Muscle layer of duodenum (tissue), 2 donors: ENCODE measurements at regions not wholly inside any gene's neighbourhood (a gene's known extent, or its start where the extent isn't known, plus 50 kb on each side); places are given as distances from the start of the nearest gene placed in this dataset.
"Not testable (repeated sequence)": the region's sequence is repeated elsewhere in the genome, so short reads cannot be mapped to it uniquely, and the experiment has no call there.

ENCODE experiments used
- H3K27ac ChIP-seq: one replicate; pipeline ENCODE4 v1.7.0; 2013; ENCODE audit warnings: mild to moderate bottlenecking, low read length
- H3K27me3 ChIP-seq: one replicate; pipeline ENCODE4 v1.7.0; 2013; ENCODE audit warnings: low read depth, mild to moderate bottlenecking, control low read depth, low read length
- H3K36me3 ChIP-seq, 2 donors: one replicate each; pipeline ENCODE4 v1.7.0; 2013; ENCODE audit warnings: low read length in 2 of 2, control low read depth in 1 of 2, mild to moderate bottlenecking in 1 of 2; ENCODE audit not compliant: insufficient read depth in 2 of 2, control insufficient read depth in 1 of 2
- H3K4me1 ChIP-seq, 2 donors: one replicate each; pipeline ENCODE4 v1.7.0; 2013; ENCODE audit warnings: low read length in 2 of 2, mild to moderate bottlenecking in 2 of 2, control low read depth in 1 of 2, moderate library complexity in 1 of 2; ENCODE audit not compliant: insufficient read depth in 2 of 2, control insufficient read depth in 1 of 2
- H3K4me3 ChIP-seq, 2 donors: one replicate each; pipeline ENCODE4 v1.7.0; 2013; ENCODE audit warnings: low read length in 2 of 2, low read depth in 1 of 2, mild to moderate bottlenecking in 1 of 2
- H3K9me3 ChIP-seq, 2 donors: one replicate each; pipeline ENCODE4 v1.7.0; 2013; ENCODE audit warnings: low read length in 2 of 2, control low read depth in 1 of 2, mild to moderate bottlenecking in 1 of 2; ENCODE audit not compliant: control insufficient read depth in 1 of 2
- donor health status: healthy.

- peaks cover 0 to 4% of the 10 kb centered on the region in 2 donors for H3K9me3 ChIP-seq
- no peak overlapping the region for H3K4me3 ChIP-seq
- no peaks in the 10 kb centered on the region for H3K36me3 ChIP-seq
- H3K27me3 ChIP-seq, result no peaks in the 10 kb centered on the region
- no peak overlapping the region for H3K27ac ChIP-seq
- H3K4me1 ChIP-seq, result no peaks in the 10 kb centered on the region
These were observed 872.9 kb downstream of the TAF11L14 start for GRCh38 chr5:18507114-18507513.

GRCh38 chr5:18517641-18518380 is 883.6 kb downstream of the TAF11L14 start:
- Histone ChIP-seq H3K9me3 (peaks cover 7 to 10% of the 10 kb centered on the region in 2 donors), H3K27ac (no peak overlapping the region), H3K36me3 (no peaks in the 10 kb centered on the region), H3K4me3 (no peak overlapping the region), H3K27me3 (no peaks in the 10 kb centered on the region), H3K4me1 (no peaks in the 10 kb centered on the region)

- H3K4me3 ChIP-seq, result no peak overlapping the region
- no peaks in the 10 kb centered on the region for H3K36me3 ChIP-seq
- no peaks in the 10 kb centered on the region for H3K27me3 ChIP-seq
- no peak overlapping the region for H3K27ac ChIP-seq
- no peaks in the 10 kb centered on the region for H3K4me1 ChIP-seq
- H3K9me3 ChIP-seq, result peaks cover 7 to 10% of the 10 kb centered on the region in 2 donors
These were observed 889.1 kb downstream of the TAF11L14 start for GRCh38 chr5:18523380-18523779.

- Histone ChIP-seq H3K27me3 (no peaks in the 10 kb centered on the region), H3K27ac (no peak overlapping the region), H3K4me3 (no peak overlapping the region), H3K9me3 (no peaks in the 10 kb centered on the region), H3K36me3 (no peaks in the 10 kb centered on the region), H3K4me1 (no peaks in the 10 kb centered on the region)
These were observed 892.6 kb downstream of the TAF11L14 start for GRCh38 chr5:18526792-18527405.

GRCh38 chr5:18533137-18533536 is 898.9 kb downstream of the TAF11L14 start:
- H3K27me3 ChIP-seq, result no peaks in the 10 kb centered on the region
- H3K9me3 ChIP-seq, result no peaks in the 10 kb centered on the region
- no peaks in the 10 kb centered on the region for H3K4me1 ChIP-seq
- H3K36me3 ChIP-seq, result no peaks in the 10 kb centered on the region
- no peak overlapping the region for H3K4me3 ChIP-seq
- no peak overlapping the region for H3K27ac ChIP-seq

- Histone ChIP-seq H3K9me3 (no peaks in the 10 kb centered on the region), H3K4me1 (no peaks in the 10 kb centered on the region), H3K27me3 (no peaks in the 10 kb centered on the region), H3K4me3 (no peak overlapping the region), H3K27ac (no peak overlapping the region), H3K36me3 (no peaks in the 10 kb centered on the region)
These were observed 899.9 kb downstream of the TAF11L14 start for GRCh38 chr5:18534119-18534518.

GRCh38 chr5:18535753-18536152 is 901.5 kb downstream of the TAF11L14 start:
- H3K27me3 ChIP-seq, H3K4me3 ChIP-seq, H3K4me1 ChIP-seq, H3K36me3 ChIP-seq, H3K27ac ChIP-seq, H3K9me3 ChIP-seq: not testable (repeated sequence)

- Histone ChIP-seq H3K4me3 (no peak overlapping the region), H3K36me3 (no peaks in the 10 kb centered on the region), H3K27me3 (no peaks in the 10 kb centered on the region), H3K9me3 (no peaks in the 10 kb centered on the region), H3K4me1 (no peaks in the 10 kb centered on the region), H3K27ac (no peak overlapping the region)
These were observed 910.2 kb downstream of the TAF11L14 start for GRCh38 chr5:18544421-18544820.

GRCh38 chr5:18546591-18546990 is 912.3 kb downstream of the TAF11L14 start:
- H3K4me1 ChIP-seq, result no peaks in the 10 kb centered on the region
- no peaks in the 10 kb centered on the region for H3K27me3 ChIP-seq
- H3K4me3 ChIP-seq, result no peak overlapping the region
- no peaks in the 10 kb centered on the region for H3K36me3 ChIP-seq
- no peak overlapping the region for H3K27ac ChIP-seq
- H3K9me3 ChIP-seq, result peaks cover 0 to 3% of the 10 kb centered on the region in 2 donors

GRCh38 chr5:18551716-18552115 is 917.5 kb downstream of the TAF11L14 start:
- no peaks in the 10 kb centered on the region for H3K27me3 ChIP-seq
- no peaks in the 10 kb centered on the region for H3K36me3 ChIP-seq
- H3K27ac ChIP-seq, result no peak overlapping the region
- no peak overlapping the region for H3K4me3 ChIP-seq
- peaks cover 0 to 7% of the 10 kb centered on the region in 2 donors for H3K9me3 ChIP-seq
- H3K4me1 ChIP-seq, result no peaks in the 10 kb centered on the region

GRCh38 chr5:18553269-18553668 is 919.0 kb downstream of the TAF11L14 start:
- H3K4me1 ChIP-seq, result no peaks in the 10 kb centered on the region
- H3K9me3 ChIP-seq, result peaks cover 0 to 7% of the 10 kb centered on the region in 2 donors
- no peaks in the 10 kb centered on the region for H3K27me3 ChIP-seq
- H3K4me3 ChIP-seq, result no peak overlapping the region
- no peaks in the 10 kb centered on the region for H3K36me3 ChIP-seq
- no peak overlapping the region for H3K27ac ChIP-seq

- no peaks in the 10 kb centered on the region for H3K4me1 ChIP-seq
- H3K27me3 ChIP-seq, result no peaks in the 10 kb centered on the region
- no peak overlapping the region for H3K27ac ChIP-seq
- no peaks in the 10 kb centered on the region for H3K9me3 ChIP-seq
- no peak overlapping the region for H3K4me3 ChIP-seq
- no peaks in the 10 kb centered on the region for H3K36me3 ChIP-seq
These were observed 926.3 kb downstream of the TAF11L14 start for GRCh38 chr5:18560602-18561001.
